GM12865 (cell line): ENCODE measurements at regions not wholly inside any gene's neighbourhood (a gene's known extent, or its start where the extent isn't known, plus 50 kb on each side); places are given as distances from the start of the nearest gene placed in this dataset.

ENCODE experiments used
- DNase-seq: peaks from one replicate; pipeline ENCODE4 v3.0.0; 2010; ENCODE audit warnings: low read depth
- H3K4me3 ChIP-seq: 2 replicates; pipeline ENCODE4 v1.5.1; 2011; ENCODE audit warnings: mild to moderate bottlenecking, low read depth, low read length, control low read depth
- TF ChIP-seq, protein P1 (sequence below): IDR thresholded peaks from 2 replicates; pipeline ENCODE4 v1.5.1; 2011; ENCODE audit warnings: low read length, control low read depth, low read depth, inconsistent platforms; ENCODE audit not compliant: insufficient read depth; ENCODE audit errors: missing control alignments

DNA sequence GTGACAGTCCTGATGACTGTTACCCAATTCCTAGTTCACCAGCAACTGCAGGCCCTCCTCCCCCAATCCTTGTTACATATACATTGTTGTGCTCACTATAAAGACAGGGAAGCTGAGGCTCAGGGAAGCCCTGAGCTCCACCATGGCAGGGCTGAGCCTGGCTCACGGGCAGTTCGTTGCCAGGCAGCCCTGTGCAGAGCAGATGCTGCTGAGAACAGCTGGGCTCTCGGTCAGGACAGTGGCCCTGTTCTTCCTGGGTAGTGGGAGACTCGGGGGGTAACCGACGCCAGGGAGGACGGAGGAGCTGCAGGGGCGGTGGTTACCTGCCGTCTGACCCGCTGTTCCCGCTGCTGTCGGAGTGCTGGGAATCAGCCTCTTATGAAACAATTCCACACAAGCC lies 80.9 kb upstream of the ZNF469 start:
- DNase-seq = no peak
- H3K4me3 ChIP-seq = no peak overlapping the region
- TF ChIP-seq, protein P1, sequence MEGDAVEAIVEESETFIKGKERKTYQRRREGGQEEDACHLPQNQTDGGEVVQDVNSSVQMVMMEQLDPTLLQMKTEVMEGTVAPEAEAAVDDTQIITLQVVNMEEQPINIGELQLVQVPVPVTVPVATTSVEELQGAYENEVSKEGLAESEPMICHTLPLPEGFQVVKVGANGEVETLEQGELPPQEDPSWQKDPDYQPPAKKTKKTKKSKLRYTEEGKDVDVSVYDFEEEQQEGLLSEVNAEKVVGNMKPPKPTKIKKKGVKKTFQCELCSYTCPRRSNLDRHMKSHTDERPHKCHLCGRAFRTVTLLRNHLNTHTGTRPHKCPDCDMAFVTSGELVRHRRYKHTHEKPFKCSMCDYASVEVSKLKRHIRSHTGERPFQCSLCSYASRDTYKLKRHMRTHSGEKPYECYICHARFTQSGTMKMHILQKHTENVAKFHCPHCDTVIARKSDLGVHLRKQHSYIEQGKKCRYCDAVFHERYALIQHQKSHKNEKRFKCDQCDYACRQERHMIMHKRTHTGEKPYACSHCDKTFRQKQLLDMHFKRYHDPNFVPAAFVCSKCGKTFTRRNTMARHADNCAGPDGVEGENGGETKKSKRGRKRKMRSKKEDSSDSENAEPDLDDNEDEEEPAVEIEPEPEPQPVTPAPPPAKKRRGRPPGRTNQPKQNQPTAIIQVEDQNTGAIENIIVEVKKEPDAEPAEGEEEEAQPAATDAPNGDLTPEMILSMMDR = no peak

DNA sequence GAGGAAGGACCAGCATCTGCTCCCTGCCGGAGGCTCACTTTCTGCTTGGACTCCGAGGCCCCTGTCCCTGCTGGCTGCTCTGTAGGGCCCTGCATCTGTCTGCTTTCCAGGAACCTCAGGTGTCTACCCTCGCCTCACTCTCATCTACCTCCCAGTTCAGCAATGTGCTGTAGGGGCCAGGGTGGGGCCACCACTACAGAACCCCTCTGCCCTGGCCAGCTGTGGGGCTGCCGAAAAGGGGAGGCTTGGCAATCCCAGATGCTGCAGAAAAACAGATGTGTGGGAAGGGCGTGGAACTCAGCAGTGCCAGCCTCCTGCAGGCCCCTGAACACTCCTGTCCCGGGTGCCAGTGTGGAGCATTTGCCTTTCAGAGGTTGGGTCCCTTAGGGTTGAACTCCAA lies 80.1 kb upstream of the ZNF469 start:
- no peak overlapping the region for H3K4me3 ChIP-seq
- TF ChIP-seq, protein P1 = no peak
- no peak for DNase-seq

- H3K4me3 ChIP-seq = no peak overlapping the region
- TF ChIP-seq, protein P1 = no peak
- no peak for DNase-seq
These were observed 79.4 kb upstream of the ZNF469 start for GRCh38 chr16:88303405-88303804.

GRCh38 chr16:88303890-88304819 lies 78.6 kb upstream of the ZNF469 start:
- no peak for DNase-seq
- H3K4me3 ChIP-seq = no peak overlapping the region
- TF ChIP-seq, protein P1 = no peak

DNA sequence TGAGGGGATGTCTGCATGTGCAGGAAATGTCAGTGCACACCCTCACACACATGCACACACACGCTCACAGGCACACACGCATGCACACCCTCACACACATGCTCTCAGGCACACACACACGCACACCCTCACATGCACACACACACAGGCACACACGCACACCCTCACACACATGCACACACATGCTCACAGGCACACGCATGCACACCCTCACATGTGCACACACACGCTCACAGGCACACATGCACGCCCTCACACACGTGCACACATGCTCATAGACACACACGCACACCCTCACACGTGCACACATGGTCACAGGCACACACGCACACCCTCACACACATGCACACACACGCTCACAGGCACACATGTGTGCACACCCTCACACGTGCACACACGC lies 77.6 kb upstream of the ZNF469 start:
- no peak for DNase-seq
- TF ChIP-seq, protein P1 = no peak
- no peak overlapping the region for H3K4me3 ChIP-seq

DNA sequence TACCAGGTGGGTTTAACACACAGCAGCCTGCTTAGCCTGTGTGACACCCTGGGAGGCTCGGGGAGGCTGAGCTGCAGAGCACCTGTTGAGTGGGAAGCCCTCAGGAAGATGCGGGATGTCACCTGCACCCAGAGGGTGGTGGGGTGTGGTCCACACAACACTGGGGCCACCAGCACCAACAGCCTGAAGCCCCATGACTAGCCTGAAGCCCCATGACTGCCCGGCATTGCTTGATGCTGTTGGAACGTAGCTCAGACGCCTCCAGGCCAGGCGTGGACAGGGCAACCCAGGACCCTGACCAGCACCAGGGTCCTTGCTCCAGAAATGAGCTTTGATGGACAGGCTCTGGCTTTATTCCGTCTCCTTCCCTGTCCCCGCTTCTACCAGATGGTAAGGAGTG lies 76.3 kb upstream of the ZNF469 start:
- TF ChIP-seq, protein P1 = no peak
- H3K4me3 ChIP-seq = no peak overlapping the region
- no peak for DNase-seq

DNA sequence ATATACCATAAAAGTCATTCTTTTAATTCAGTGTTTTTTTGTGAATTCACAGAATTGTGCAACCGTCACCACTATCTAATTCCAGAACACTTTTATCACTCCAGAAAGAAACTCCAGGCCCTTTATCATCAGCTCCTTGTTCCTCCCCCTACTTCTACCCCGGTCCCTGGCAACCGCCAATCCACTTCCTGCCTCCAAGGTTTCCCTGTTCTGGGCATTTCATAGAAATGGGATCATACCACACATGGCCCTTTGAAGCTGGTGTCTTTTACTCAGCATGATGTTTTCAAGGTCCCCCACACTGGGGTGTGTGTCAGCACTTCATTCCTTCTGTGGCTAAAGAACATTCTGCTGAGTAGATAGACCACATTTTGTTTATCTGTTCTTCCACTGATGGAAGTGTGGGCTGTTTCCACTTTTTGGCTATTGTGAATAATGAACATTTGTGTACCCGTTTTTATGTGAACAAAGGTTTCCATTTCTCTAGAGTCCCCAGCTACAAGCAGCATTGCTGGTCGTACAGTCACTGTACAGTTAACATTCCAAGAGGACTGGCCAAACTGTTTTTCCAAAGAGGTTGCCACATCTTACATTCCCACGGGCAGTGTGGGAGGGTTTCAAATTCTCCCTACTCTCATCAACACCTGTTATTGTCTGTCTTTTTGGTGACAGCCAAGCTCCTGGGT lies 75.8 kb upstream of the ZNF469 start:
- no peak for DNase-seq
- no peak overlapping the region for H3K4me3 ChIP-seq
- TF ChIP-seq, protein P1 = no peak
